Glutamatergic neuron (in vitro differentiated cells): ENCODE measurements at regions not wholly inside any gene's neighbourhood (a gene's known extent, or its start where the extent isn't known, plus 50 kb on each side); places are given as distances from the start of the nearest gene placed in this dataset.
"Not testable (repeated sequence)": the region's sequence is repeated elsewhere in the genome, so short reads cannot be mapped to it uniquely, and the experiment has no call there.

Experiments used
- DNase-seq: peaks from one replicate; pipeline ENCODE4 v3.0.0; 2022
- H3K27ac Mint-ChIP-seq: one replicate; pipeline ENCODE4 v1.8.0; 2020; ENCODE audit warnings: mild to moderate bottlenecking, mixed read lengths, inconsistent platforms; ENCODE audit not compliant: unreplicated experiment
- H3K27me3 Mint-ChIP-seq: one replicate; pipeline ENCODE4 v1.8.0; 2020; ENCODE audit warnings: mild to moderate bottlenecking, moderate library complexity, mixed read lengths, inconsistent platforms; ENCODE audit not compliant: unreplicated experiment
- H3K36me3 Mint-ChIP-seq: one replicate; pipeline ENCODE4 v1.8.0; 2020; ENCODE audit warnings: mild to moderate bottlenecking, mixed read lengths, inconsistent platforms; ENCODE audit not compliant: unreplicated experiment
- H3K4me1 Mint-ChIP-seq: one replicate; pipeline ENCODE4 v1.8.0; 2020; ENCODE audit warnings: mild to moderate bottlenecking, low read depth, mixed read lengths, inconsistent platforms; ENCODE audit not compliant: unreplicated experiment
- H3K4me3 Mint-ChIP-seq: one replicate; pipeline ENCODE4 v1.8.0; 2020; ENCODE audit warnings: mild to moderate bottlenecking, mixed read lengths, inconsistent platforms; ENCODE audit not compliant: unreplicated experiment
- H3K9me3 Mint-ChIP-seq: one replicate; pipeline ENCODE4 v1.8.0; 2020; ENCODE audit warnings: mild to moderate bottlenecking, moderate library complexity, mixed read lengths, inconsistent platforms; ENCODE audit not compliant: unreplicated experiment
- CTCF ChIP-seq: fragments of 200-600 bp; sonication (generic); IDR thresholded peaks from one replicate; pipeline ENCODE4 v1.5.0; 2021; ENCODE audit not compliant: partially characterized antibody, unreplicated experiment

- H3K4me3 Mint-ChIP-seq: no peak overlapping the region
- H3K36me3 Mint-ChIP-seq: peaks cover 4% of the 10 kb centered on the region
- H3K9me3 Mint-ChIP-seq: no peaks in the 10 kb centered on the region
Measured at GRCh38 chr6:154637392-154637791, 95.8 kb upstream of the SCAF8 start.

GRCh38 chr6:154638369-154638768 is 94.8 kb upstream of the SCAF8 start:
- H3K27ac Mint-ChIP-seq: no peak overlapping the region
- H3K4me1 Mint-ChIP-seq: no peaks in the 10 kb centered on the region
- no peak for TF ChIP-seq CTCF
- no peaks in the 10 kb centered on the region for H3K9me3 Mint-ChIP-seq
- no peak for DNase-seq
- peaks cover 4% of the 10 kb centered on the region for H3K36me3 Mint-ChIP-seq
- H3K4me3 Mint-ChIP-seq: no peak overlapping the region
- peaks cover 6% of the 10 kb centered on the region for H3K27me3 Mint-ChIP-seq

More at GRCh38 chr6:154637392-154637791, 95.8 kb upstream of the SCAF8 start:
- H3K27ac Mint-ChIP-seq: no peak overlapping the region
- DNase-seq: no peak
- peaks cover 6% of the 10 kb centered on the region for H3K27me3 Mint-ChIP-seq
- no peaks in the 10 kb centered on the region for H3K4me1 Mint-ChIP-seq
- no peak for TF ChIP-seq CTCF

GRCh38 chr6:154639196-154639595 is 94.0 kb upstream of the SCAF8 start:
- DNase-seq, H3K9me3 Mint-ChIP-seq, H3K4me3 Mint-ChIP-seq: not testable (repeated sequence)

GRCh38 chr6:154648188-154648887 is 84.9 kb upstream of the SCAF8 start:
- no peak for DNase-seq
- Mint-ChIP-seq H3K27ac (no peak overlapping the region), H3K27me3 (no peaks in the 10 kb centered on the region), H3K4me3 (no peak overlapping the region), H3K9me3 (no peaks in the 10 kb centered on the region), H3K36me3 (no peaks in the 10 kb centered on the region), H3K4me1 (peaks cover 12% of the 10 kb centered on the region)
- TF ChIP-seq CTCF: no peak

More at GRCh38 chr6:154639196-154639595, 94.0 kb upstream of the SCAF8 start:
- H3K27me3 Mint-ChIP-seq, H3K4me1 Mint-ChIP-seq, H3K36me3 Mint-ChIP-seq, H3K27ac Mint-ChIP-seq: not testable (repeated sequence)

GRCh38 chr6:154648888-154649205 is 84.4 kb upstream of the SCAF8 start:
- DNase-seq: no peak
- H3K4me1 Mint-ChIP-seq: peaks cover 12% of the 10 kb centered on the region
- H3K27ac Mint-ChIP-seq: no peak overlapping the region
- H3K4me3 Mint-ChIP-seq: no peak overlapping the region
- no peaks in the 10 kb centered on the region for H3K36me3 Mint-ChIP-seq
- H3K27me3 Mint-ChIP-seq: no peaks in the 10 kb centered on the region
- TF ChIP-seq CTCF: no peak
- H3K9me3 Mint-ChIP-seq: no peaks in the 10 kb centered on the region
